RWPE2 (cell line): ENCODE measurements at regions not wholly inside any gene's neighbourhood (a gene's known extent, or its start where the extent isn't known, plus 50 kb on each side); places are given as distances from the start of the nearest gene placed in this dataset.
A peak's percentile ranks its signal among the peaks of the same experiment; 100 is the strongest.

ENCODE experiments used
- ATAC-seq: fragments of 200-7000 bp; cut with Tn5 transposase; 3 replicates; pipeline ENCODE4 v1.9.1; 2021; ENCODE audit warnings: low read depth
- DNase-seq: peaks from one replicate; pipeline ENCODE4 v3.0.0-alpha.2; 2020; ENCODE audit warnings: low spot score
- H3K27ac ChIP-seq: fragments of 450-650 bp; 2 replicates; pipeline ENCODE4 v1.5.1; 2017; ENCODE audit warnings: mild to moderate bottlenecking; ENCODE audit not compliant: poor library complexity, severe bottlenecking
- H3K27me3 ChIP-seq: fragments of 250-450 bp; sonication (Bioruptor Pico); 2 replicates; pipeline ENCODE4 v1.5.1; 2021; ENCODE audit warnings: mild to moderate bottlenecking, moderate library complexity; ENCODE audit not compliant: insufficient read depth, poor library complexity, severe bottlenecking
- H3K36me3 ChIP-seq: fragments of 250-450 bp; sonication (Bioruptor Pico); 2 replicates; pipeline ENCODE4 v1.5.1; 2020; ENCODE audit warnings: low read depth, mild to moderate bottlenecking, moderate library complexity
- H3K4me1 ChIP-seq: fragments of 250-450 bp; sonication (Bioruptor Pico); 2 replicates; pipeline ENCODE4 v1.5.1; 2021; ENCODE audit warnings: mild to moderate bottlenecking, moderate library complexity; ENCODE audit not compliant: insufficient read depth, poor library complexity, severe bottlenecking
- H3K4me3 ChIP-seq: fragments of 250-450 bp; sonication (Bioruptor Pico); 2 replicates; pipeline ENCODE4 v1.5.1; 2021; ENCODE audit warnings: mild to moderate bottlenecking, moderate library complexity; ENCODE audit not compliant: severe bottlenecking
- H3K9me3 ChIP-seq: fragments of 250-450 bp; sonication (Bioruptor Pico); 2 replicates; pipeline ENCODE4 v1.5.1; 2021; ENCODE audit warnings: mild to moderate bottlenecking, moderate library complexity; ENCODE audit not compliant: severe bottlenecking
- CTCF ChIP-seq: fragments of 450-650 bp; IDR thresholded peaks from one replicate; pipeline ENCODE4 v1.5.1; 2017; ENCODE audit warnings: mild to moderate bottlenecking, moderate library complexity; ENCODE audit not compliant: poor library complexity, severe bottlenecking

GRCh38 chr3:176926034-176926433 lies 271.2 kb downstream of the TBL1XR1 start:
- no peak for TF ChIP-seq CTCF
- no peak for ATAC-seq
- no peak for DNase-seq

GRCh38 chr3:176920766-176921160 lies 276.5 kb downstream of the TBL1XR1 start:
- Histone ChIP-seq H3K9me3 (no peaks in the 10 kb centered on the region), H3K36me3 (no peaks in the 10 kb centered on the region), H3K4me1 (peaks cover 5% of the 10 kb centered on the region), H3K27me3 (no peaks in the 10 kb centered on the region), H3K4me3 (no peak overlapping the region), H3K27ac (no peak overlapping the region)
- ATAC-seq (no peak), DNase-seq (no peak)
- no peak for TF ChIP-seq CTCF

More at GRCh38 chr3:176926034-176926433, 271.2 kb downstream of the TBL1XR1 start:
- Histone ChIP-seq H3K9me3 (no peaks in the 10 kb centered on the region), H3K27ac (no peak overlapping the region), H3K4me3 (no peak overlapping the region), H3K27me3 (peaks cover 3% of the 10 kb centered on the region), H3K36me3 (no peaks in the 10 kb centered on the region), H3K4me1 (no peaks in the 10 kb centered on the region)

GRCh38 chr3:176919836-176920765 lies 277.2 kb downstream of the TBL1XR1 start:
- Histone ChIP-seq H3K36me3 (no peaks in the 10 kb centered on the region), H3K4me1 (peaks cover 5% of the 10 kb centered on the region), H3K27me3 (no peaks in the 10 kb centered on the region), H3K4me3 (no peak overlapping the region), H3K27ac (no peak overlapping the region), H3K9me3 (no peaks in the 10 kb centered on the region)
- DNase-seq, result no peak
- no peak for TF ChIP-seq CTCF
- ATAC-seq, result peak; percentile 35; the same call in 1 of the 3 replicates

- ATAC-seq (peak; percentile 71), DNase-seq (no peak)
- TF ChIP-seq CTCF, result no peak
- no peaks in the 10 kb centered on the region for H3K27me3 ChIP-seq
- peaks cover 5% of the 10 kb centered on the region for H3K4me1 ChIP-seq
- no peaks in the 10 kb centered on the region for H3K9me3 ChIP-seq
- no peak overlapping the region for H3K4me3 ChIP-seq
- no peaks in the 10 kb centered on the region for H3K36me3 ChIP-seq
- no peak overlapping the region for H3K27ac ChIP-seq
Measured at GRCh38 chr3:176916777-176917176, 280.5 kb downstream of the TBL1XR1 start.

- peaks cover 5% of the 10 kb centered on the region for H3K4me1 ChIP-seq
- H3K27me3 ChIP-seq, result no peaks in the 10 kb centered on the region
- TF ChIP-seq CTCF, result no peak
- ATAC-seq (peak; percentile 65; the same call in 2 of the 3 replicates), DNase-seq (no peak)
- no peak overlapping the region for H3K27ac ChIP-seq
- H3K9me3 ChIP-seq, result no peaks in the 10 kb centered on the region
- no peaks in the 10 kb centered on the region for H3K36me3 ChIP-seq
- H3K4me3 ChIP-seq, result no peak overlapping the region
Measured at GRCh38 chr3:176914764-176915163, 282.5 kb downstream of the TBL1XR1 start.
